Endothelial cell (in vitro differentiated cells): ENCODE measurements at regions not wholly inside any gene's neighbourhood (a gene's known extent, or its start where the extent isn't known, plus 50 kb on each side); places are given as distances from the start of the nearest gene placed in this dataset.
A peak's percentile ranks its signal among the peaks of the same experiment; 100 is the strongest.

Source experiments
- DNase-seq: peaks from one replicate; pipeline ENCODE4 v3.0.0; 2021; ENCODE audit warnings: low spot score
- H3K27ac Mint-ChIP-seq: one replicate; pipeline ENCODE4 v1.8.0; 2021; ENCODE audit warnings: mixed read lengths, inconsistent platforms; ENCODE audit not compliant: unreplicated experiment
- H3K27me3 Mint-ChIP-seq: one replicate; pipeline ENCODE4 v1.8.0; 2021; ENCODE audit warnings: mild to moderate bottlenecking, moderate library complexity, mixed read lengths, inconsistent platforms; ENCODE audit not compliant: unreplicated experiment
- H3K36me3 Mint-ChIP-seq: one replicate; pipeline ENCODE4 v1.8.0; 2021; ENCODE audit warnings: mild to moderate bottlenecking, low read depth, mixed read lengths, inconsistent platforms; ENCODE audit not compliant: unreplicated experiment
- H3K4me1 Mint-ChIP-seq: one replicate; pipeline ENCODE4 v1.8.0; 2021; ENCODE audit warnings: mild to moderate bottlenecking, mixed read lengths, inconsistent platforms; ENCODE audit not compliant: unreplicated experiment
- H3K4me3 Mint-ChIP-seq: one replicate; pipeline ENCODE4 v1.8.0; 2021; ENCODE audit warnings: mild to moderate bottlenecking, mixed read lengths, inconsistent platforms; ENCODE audit not compliant: unreplicated experiment
- H3K9me3 Mint-ChIP-seq: one replicate; pipeline ENCODE4 v1.8.0; 2021; ENCODE audit warnings: mixed read lengths, inconsistent platforms; ENCODE audit not compliant: unreplicated experiment
- CTCF ChIP-seq: fragments of 200-600 bp; sonication (generic); IDR thresholded peaks from one replicate; pipeline ENCODE4 v1.5.0; 2021; ENCODE audit warnings: antibody characterized with exemption; ENCODE audit not compliant: unreplicated experiment

GRCh38 chr13:62320129-62321108, 904.8 kb upstream of the PCDH20 start:
- no peak for DNase-seq
- H3K27ac Mint-ChIP-seq: no peak overlapping the region
- TF ChIP-seq CTCF: peak; percentile 45

GRCh38 chr13:62309904-62310303, 894.3 kb upstream of the PCDH20 start:
- TF ChIP-seq CTCF: no peak
- Mint-ChIP-seq H3K27me3 (no peaks in the 10 kb centered on the region), H3K4me1 (no peaks in the 10 kb centered on the region), H3K9me3 (no peaks in the 10 kb centered on the region), H3K27ac (no peak overlapping the region), H3K36me3 (no peaks in the 10 kb centered on the region), H3K4me3 (no peak overlapping the region)
- DNase-seq: no peak

More at GRCh38 chr13:62320129-62321108, 904.8 kb upstream of the PCDH20 start:
- Mint-ChIP-seq H3K36me3 (no peaks in the 10 kb centered on the region), H3K4me3 (no peak overlapping the region), H3K4me1 (no peaks in the 10 kb centered on the region), H3K9me3 (no peaks in the 10 kb centered on the region), H3K27me3 (no peaks in the 10 kb centered on the region)

DNA sequence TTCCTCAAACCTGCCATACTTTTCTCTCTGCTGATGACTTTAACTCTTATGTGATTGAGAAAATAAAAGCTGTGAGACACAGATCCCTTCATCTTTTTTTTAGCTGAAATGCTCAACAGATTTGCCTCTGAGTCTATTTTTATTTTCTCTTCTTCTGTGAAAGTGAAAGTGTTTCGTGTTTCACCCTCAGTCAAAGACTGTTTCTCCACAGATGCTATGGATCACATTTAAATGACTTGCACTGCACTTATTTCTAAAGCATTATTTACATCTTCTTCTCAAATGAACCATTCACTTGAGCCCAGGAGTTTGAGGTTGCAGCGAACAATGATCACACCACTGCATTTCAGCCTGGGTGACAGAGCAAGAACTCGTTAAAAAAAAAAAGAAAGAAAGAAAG, 890.1 kb upstream of the PCDH20 start:
- H3K27me3 Mint-ChIP-seq: no peaks in the 10 kb centered on the region
- no peak for TF ChIP-seq CTCF
- H3K9me3 Mint-ChIP-seq: no peaks in the 10 kb centered on the region
- H3K27ac Mint-ChIP-seq: no peak overlapping the region
- H3K4me1 Mint-ChIP-seq: no peaks in the 10 kb centered on the region
- H3K4me3 Mint-ChIP-seq: no peak overlapping the region
- no peaks in the 10 kb centered on the region for H3K36me3 Mint-ChIP-seq
- no peak for DNase-seq

DNA sequence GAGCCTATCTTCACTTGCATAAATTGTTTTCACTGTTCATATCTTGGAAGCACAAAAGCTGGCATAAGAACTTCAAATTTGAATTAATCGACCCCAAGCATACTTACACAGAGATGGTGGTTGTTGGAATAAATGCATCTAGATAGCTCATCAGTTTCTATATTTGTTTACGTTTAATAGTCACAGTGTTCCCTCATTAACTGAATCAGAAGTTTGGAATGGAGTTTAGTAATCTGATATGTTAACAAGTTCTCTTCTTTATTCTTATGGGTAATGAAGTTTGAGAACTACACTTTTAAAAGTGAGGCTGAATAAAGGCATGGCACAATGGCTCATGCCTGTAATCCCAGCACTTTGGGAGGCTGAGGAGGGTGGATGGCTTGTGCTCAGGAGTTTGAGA, 886.7 kb upstream of the PCDH20 start:
- no peak overlapping the region for H3K4me3 Mint-ChIP-seq
- no peaks in the 10 kb centered on the region for H3K36me3 Mint-ChIP-seq

More for the DNA sequence above, 886.7 kb upstream of the PCDH20 start:
- TF ChIP-seq CTCF: no peak
- Mint-ChIP-seq H3K27me3 (no peaks in the 10 kb centered on the region), H3K9me3 (no peaks in the 10 kb centered on the region), H3K27ac (no peak overlapping the region), H3K4me1 (no peaks in the 10 kb centered on the region)
- DNase-seq: no peak
